ENCODE measurements at regions not wholly inside any gene's neighbourhood (a gene's known extent, or its start where the extent isn't known, plus 50 kb on each side); places are given as distances from the start of the nearest gene placed in this dataset.

DNA sequence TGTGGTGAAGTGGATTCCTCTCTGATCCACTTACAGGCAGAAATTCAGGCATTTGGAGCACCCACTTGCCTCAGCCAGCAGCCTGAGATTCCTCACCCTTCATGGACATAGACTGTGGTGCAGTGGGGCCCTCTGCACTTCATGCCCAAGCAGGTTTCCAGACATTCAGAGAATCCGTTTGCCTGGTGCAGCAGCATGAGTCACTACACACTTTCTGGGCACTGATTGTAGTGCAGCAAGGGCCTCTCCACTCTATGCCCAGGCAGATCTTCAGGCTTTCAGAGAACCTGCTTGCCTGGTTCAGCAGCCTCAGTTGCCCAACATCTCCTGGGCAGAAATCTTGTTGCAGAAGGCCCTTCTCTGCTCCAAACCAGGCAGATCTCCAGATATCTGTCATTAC is 920.9 kb downstream of the SLITRK5 start:
- H3K4me1 ChIP-seq (ENCODE audit: control insufficient read depth, low read length), result no peaks in the 10 kb centered on the region
- H3K9me3 ChIP-seq (ENCODE audit: control insufficient read depth, insufficient read depth, low read length), result peaks cover 5% of the 10 kb centered on the region
- no peaks in the 10 kb centered on the region for H3F3A ChIP-seq (ENCODE audit: control insufficient read depth, insufficient read depth)
- H3K9me2 ChIP-seq (replicated peaks; ENCODE audit: control insufficient read depth, low read length), result no peaks in the 10 kb centered on the region
- H3K4me2 ChIP-seq (ENCODE audit: low read length), result no peak overlapping the region
- no peaks in the 10 kb centered on the region for H4K20me1 ChIP-seq (ENCODE audit: control insufficient read depth, insufficient read depth, low read depth, low read length)
- H3K27ac ChIP-seq (ENCODE audit: low read depth, low read length), result no peak overlapping the region
- no peak overlapping the region for H3K4me3 ChIP-seq (ENCODE audit: low read length)
- H3K79me2 ChIP-seq (ENCODE audit: control insufficient read depth, low read length), result no peaks in the 10 kb centered on the region
- no peaks in the 10 kb centered on the region for H3K36me3 ChIP-seq (ENCODE audit: control insufficient read depth, low read length)
- H3K27me3 ChIP-seq (ENCODE audit: control insufficient read depth, low read length), result no peaks in the 10 kb centered on the region
- TF ChIP-seq, protein P1, sequence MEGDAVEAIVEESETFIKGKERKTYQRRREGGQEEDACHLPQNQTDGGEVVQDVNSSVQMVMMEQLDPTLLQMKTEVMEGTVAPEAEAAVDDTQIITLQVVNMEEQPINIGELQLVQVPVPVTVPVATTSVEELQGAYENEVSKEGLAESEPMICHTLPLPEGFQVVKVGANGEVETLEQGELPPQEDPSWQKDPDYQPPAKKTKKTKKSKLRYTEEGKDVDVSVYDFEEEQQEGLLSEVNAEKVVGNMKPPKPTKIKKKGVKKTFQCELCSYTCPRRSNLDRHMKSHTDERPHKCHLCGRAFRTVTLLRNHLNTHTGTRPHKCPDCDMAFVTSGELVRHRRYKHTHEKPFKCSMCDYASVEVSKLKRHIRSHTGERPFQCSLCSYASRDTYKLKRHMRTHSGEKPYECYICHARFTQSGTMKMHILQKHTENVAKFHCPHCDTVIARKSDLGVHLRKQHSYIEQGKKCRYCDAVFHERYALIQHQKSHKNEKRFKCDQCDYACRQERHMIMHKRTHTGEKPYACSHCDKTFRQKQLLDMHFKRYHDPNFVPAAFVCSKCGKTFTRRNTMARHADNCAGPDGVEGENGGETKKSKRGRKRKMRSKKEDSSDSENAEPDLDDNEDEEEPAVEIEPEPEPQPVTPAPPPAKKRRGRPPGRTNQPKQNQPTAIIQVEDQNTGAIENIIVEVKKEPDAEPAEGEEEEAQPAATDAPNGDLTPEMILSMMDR (IDR thresholded peaks at IDR 0.05; ENCODE audit: low read depth, low read length, poor library complexity, severe bottlenecking), result no peak
- TF ChIP-seq EZH2phosphoT487 (IDR thresholded peaks at IDR 0.05; ENCODE audit: borderline replicate concordance, low read length), result no peak

GRCh38 chr13:88601949-88602348 is 930.8 kb downstream of the SLITRK5 start:
- no peak overlapping the region for H3K4me2 ChIP-seq (ENCODE audit: low read length)
- no peaks in the 10 kb centered on the region for H3K9me3 ChIP-seq (ENCODE audit: control insufficient read depth, insufficient read depth, low read length)
- H3K79me2 ChIP-seq (ENCODE audit: control insufficient read depth, low read length), result no peaks in the 10 kb centered on the region
- H3K9me2 ChIP-seq (replicated peaks; ENCODE audit: control insufficient read depth, low read length), result no peaks in the 10 kb centered on the region
- no peaks in the 10 kb centered on the region for H3K36me3 ChIP-seq (ENCODE audit: control insufficient read depth, low read length)
- no peaks in the 10 kb centered on the region for H3K27me3 ChIP-seq (ENCODE audit: control insufficient read depth, low read length)
- no peak for TF ChIP-seq EZH2phosphoT487 (IDR thresholded peaks at IDR 0.05; ENCODE audit: borderline replicate concordance, low read length)
- TF ChIP-seq, protein P1 (IDR thresholded peaks at IDR 0.05; ENCODE audit: low read depth, low read length, poor library complexity, severe bottlenecking), result no peak
- H3F3A ChIP-seq (ENCODE audit: control insufficient read depth, insufficient read depth), result no peaks in the 10 kb centered on the region
- H3K4me1 ChIP-seq (ENCODE audit: control insufficient read depth, low read length), result no peaks in the 10 kb centered on the region
- no peak overlapping the region for H3K4me3 ChIP-seq (ENCODE audit: low read length)
- no peak overlapping the region for H3K27ac ChIP-seq (ENCODE audit: low read depth, low read length)
- H4K20me1 ChIP-seq (ENCODE audit: control insufficient read depth, insufficient read depth, low read depth, low read length), result no peaks in the 10 kb centered on the region

DNA sequence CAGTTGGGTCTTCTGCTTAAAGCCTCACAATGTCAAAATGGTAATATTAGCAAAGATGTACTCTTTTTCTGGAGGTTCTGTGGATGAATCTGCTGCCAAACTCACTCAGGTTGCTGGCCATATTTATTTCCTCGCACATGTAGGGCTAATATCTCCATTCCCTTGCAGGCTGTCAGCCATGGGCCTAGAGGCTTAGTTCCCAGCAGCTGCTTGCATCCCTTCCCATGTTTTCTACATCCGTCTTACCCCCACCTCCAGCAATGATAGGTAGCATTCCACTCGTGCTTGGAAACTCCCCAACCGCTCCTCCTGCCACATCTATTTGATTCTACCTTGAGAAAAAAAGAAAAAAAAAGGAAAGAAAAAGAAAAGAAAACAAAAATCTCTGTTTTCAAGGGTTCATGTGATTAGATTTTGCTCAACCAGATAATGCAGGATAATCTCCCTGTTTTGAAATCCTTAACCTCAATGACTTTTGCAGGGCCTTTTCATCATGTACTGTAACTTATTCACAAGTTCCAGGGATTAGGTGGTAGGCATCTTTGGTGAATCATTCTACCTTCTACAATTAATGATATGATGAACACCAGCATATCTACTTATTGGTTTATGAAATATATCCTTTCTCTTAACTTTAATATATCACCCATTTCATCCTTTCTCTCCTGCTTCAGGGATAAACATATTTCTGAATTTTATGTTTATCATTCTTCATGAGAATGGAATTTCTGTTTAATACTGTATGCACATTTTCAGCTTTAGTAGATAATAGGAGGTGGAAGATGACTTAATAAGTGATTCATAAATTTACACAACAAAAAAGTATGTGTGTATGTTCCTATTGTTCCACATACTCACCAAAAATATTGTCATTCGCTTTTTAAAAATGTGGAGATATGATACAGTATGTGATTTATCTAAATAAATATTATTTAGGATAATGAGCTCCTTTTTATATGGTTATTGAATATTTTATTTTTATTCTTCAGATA is 931.9 kb downstream of the SLITRK5 start:
- Histone ChIP-seq H3K27me3 (ENCODE audit: control insufficient read depth, low read length) (no peaks in the 10 kb centered on the region), H3K9me3 (ENCODE audit: control insufficient read depth, insufficient read depth, low read length) (no peaks in the 10 kb centered on the region), H3K4me2 (ENCODE audit: low read length) (no peak overlapping the region), H3K27ac (ENCODE audit: low read depth, low read length) (no peak overlapping the region), H3K79me2 (ENCODE audit: control insufficient read depth, low read length) (no peaks in the 10 kb centered on the region), H3K36me3 (ENCODE audit: control insufficient read depth, low read length) (no peaks in the 10 kb centered on the region), H3K9me2 (replicated peaks; ENCODE audit: control insufficient read depth, low read length) (no peaks in the 10 kb centered on the region), H3K4me3 (ENCODE audit: low read length) (no peak overlapping the region), H3F3A (ENCODE audit: control insufficient read depth, insufficient read depth) (no peaks in the 10 kb centered on the region), H4K20me1 (ENCODE audit: control insufficient read depth, insufficient read depth, low read depth, low read length) (no peaks in the 10 kb centered on the region), H3K4me1 (ENCODE audit: control insufficient read depth, low read length) (no peaks in the 10 kb centered on the region)
- TF ChIP-seq, protein P1 (IDR thresholded peaks at IDR 0.05; ENCODE audit: low read depth, low read length, poor library complexity, severe bottlenecking), result no peak
- no peak for TF ChIP-seq EZH2phosphoT487 (IDR thresholded peaks at IDR 0.05; ENCODE audit: borderline replicate concordance, low read length)
